ENCODE measurements at regions not wholly inside any gene's neighbourhood (a gene's known extent, or its start where the extent isn't known, plus 50 kb on each side); places are given as distances from the start of the nearest gene placed in this dataset.

DNA sequence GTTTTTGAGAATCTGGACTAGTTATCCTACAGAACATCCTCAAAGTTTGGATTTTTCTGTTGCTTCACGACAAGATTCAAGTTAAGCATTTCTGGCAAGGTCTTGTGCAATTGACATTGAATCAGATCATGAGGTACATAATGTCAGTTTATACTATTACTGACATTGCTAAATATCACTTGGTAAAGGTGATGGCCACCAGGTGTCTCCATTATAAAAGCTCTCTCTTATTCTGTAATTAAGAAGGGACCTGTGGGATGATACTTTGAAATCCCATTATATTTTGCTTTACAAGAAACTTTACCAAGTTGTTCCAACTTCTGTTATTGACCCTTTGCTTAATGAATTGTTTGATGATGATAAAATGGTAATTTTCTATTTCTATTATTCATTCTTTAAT, 131.0 kb upstream of the ASTN2 start (continued):
- TF ChIP-seq, protein P1, sequence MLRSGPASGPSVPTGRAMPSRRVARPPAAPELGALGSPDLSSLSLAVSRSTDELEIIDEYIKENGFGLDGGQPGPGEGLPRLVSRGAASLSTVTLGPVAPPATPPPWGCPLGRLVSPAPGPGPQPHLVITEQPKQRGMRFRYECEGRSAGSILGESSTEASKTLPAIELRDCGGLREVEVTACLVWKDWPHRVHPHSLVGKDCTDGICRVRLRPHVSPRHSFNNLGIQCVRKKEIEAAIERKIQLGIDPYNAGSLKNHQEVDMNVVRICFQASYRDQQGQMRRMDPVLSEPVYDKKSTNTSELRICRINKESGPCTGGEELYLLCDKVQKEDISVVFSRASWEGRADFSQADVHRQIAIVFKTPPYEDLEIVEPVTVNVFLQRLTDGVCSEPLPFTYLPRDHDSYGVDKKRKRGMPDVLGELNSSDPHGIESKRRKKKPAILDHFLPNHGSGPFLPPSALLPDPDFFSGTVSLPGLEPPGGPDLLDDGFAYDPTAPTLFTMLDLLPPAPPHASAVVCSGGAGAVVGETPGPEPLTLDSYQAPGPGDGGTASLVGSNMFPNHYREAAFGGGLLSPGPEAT (IDR thresholded peaks at IDR 0.05; ENCODE audit: low read depth) = no peak
- TF ChIP-seq RUNX3 (IDR thresholded peaks at IDR 0.05; ENCODE audit: low read length) (no peak), SMC3 (IDR thresholded peaks at IDR 0.05; ENCODE audit: borderline replicate concordance, low read length) (no peak)

DNA sequence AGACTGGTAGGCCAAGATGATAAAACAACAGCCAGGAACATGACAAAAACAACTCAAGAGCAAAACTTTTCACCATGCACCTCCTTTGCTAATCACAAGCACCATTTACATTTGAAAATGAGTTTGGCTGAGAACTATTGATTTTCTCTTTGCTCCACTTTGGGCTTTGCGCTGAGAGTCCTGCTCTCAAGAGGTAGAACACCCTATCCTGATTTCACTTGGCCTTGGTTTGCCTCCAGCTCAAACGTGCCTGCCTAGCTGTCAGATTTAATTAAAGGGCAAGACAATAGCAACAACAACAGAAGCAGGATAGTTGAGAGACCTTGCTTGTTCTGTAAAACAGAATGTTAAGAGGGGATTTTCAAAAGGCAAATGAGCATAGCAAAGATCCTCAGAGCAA, 128.2 kb upstream of the ASTN2 start:
- ChIA-PET SMC1A (ENCODE audit: uncharacterized antibody, unreplicated experiment) (no interaction called here), CTCF (no interaction called here), RAD21 (ENCODE audit: unreplicated experiment) (no interaction called here), POLR2A (no interaction called here)
- no peaks in the 10 kb centered on the region for H3K36me3 ChIP-seq (ENCODE audit: control insufficient read depth in 2 of 2, insufficient read depth in 2 of 2, low read length in 1 of 2)
- FAIRE-seq = no peak
- ATAC-seq = no peak
- no peaks in the 10 kb centered on the region for H3K79me2 ChIP-seq (ENCODE audit: control insufficient read depth, insufficient read depth, low read length)
- no peak overlapping the region for H3K4me2 ChIP-seq (ENCODE audit: control insufficient read depth, insufficient read depth)
- H4K20me1 ChIP-seq (ENCODE audit: control insufficient read depth, insufficient read depth) = no peaks in the 10 kb centered on the region
- H3K27ac ChIP-seq (ENCODE audit: control insufficient read depth, insufficient read depth) = no peak overlapping the region
- DNase-seq (ENCODE audit: low read depth, low spot score) = no peak
- 21% methylated on average over 2 of the region's 2 CpGs for WGBS (ENCODE audit: insufficient coverage, insufficient replicate concordance, low lambda C conversion rate, missing lambda C conversion rate)
- TF ChIP-seq MYB (IDR thresholded peaks at IDR 0.05; ENCODE audit: borderline replicate concordance, low read depth, low read length) = no peak
- TF ChIP-seq RFX5 (IDR thresholded peaks at IDR 0.05; ENCODE audit: low read depth, low read length) = no peak
- TF ChIP-seq SMAD1 (IDR thresholded peaks at IDR 0.05; ENCODE audit: low read depth, partially characterized antibody) = no peak
- TF ChIP-seq, protein P2, sequence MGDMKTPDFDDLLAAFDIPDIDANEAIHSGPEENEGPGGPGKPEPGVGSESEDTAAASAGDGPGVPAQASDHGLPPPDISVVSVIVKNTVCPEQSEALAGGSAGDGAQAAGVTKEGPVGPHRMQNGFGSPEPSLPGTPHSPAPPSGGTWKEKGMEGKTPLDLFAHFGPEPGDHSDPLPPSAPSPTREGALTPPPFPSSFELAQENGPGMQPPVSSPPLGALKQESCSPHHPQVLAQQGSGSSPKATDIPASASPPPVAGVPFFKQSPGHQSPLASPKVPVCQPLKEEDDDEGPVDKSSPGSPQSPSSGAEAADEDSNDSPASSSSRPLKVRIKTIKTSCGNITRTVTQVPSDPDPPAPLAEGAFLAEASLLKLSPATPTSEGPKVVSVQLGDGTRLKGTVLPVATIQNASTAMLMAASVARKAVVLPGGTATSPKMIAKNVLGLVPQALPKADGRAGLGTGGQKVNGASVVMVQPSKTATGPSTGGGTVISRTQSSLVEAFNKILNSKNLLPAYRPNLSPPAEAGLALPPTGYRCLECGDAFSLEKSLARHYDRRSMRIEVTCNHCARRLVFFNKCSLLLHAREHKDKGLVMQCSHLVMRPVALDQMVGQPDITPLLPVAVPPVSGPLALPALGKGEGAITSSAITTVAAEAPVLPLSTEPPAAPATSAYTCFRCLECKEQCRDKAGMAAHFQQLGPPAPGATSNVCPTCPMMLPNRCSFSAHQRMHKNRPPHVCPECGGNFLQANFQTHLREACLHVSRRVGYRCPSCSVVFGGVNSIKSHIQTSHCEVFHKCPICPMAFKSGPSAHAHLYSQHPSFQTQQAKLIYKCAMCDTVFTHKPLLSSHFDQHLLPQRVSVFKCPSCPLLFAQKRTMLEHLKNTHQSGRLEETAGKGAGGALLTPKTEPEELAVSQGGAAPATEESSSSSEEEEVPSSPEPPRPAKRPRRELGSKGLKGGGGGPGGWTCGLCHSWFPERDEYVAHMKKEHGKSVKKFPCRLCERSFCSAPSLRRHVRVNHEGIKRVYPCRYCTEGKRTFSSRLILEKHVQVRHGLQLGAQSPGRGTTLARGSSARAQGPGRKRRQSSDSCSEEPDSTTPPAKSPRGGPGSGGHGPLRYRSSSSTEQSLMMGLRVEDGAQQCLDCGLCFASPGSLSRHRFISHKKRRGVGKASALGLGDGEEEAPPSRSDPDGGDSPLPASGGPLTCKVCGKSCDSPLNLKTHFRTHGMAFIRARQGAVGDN (IDR thresholded peaks at IDR 0.05) = no peak
- no peak for TF ChIP-seq NFYA (IDR thresholded peaks at IDR 0.05; ENCODE audit: borderline replicate concordance, low read depth, low read length)
- TF ChIP-seq FOXK2 (IDR thresholded peaks at IDR 0.05) = no peak
- no peak for TF ChIP-seq BCL11A (IDR thresholded peaks at IDR 0.05; ENCODE audit: low read depth, low read length)
- TF ChIP-seq, protein P3, sequence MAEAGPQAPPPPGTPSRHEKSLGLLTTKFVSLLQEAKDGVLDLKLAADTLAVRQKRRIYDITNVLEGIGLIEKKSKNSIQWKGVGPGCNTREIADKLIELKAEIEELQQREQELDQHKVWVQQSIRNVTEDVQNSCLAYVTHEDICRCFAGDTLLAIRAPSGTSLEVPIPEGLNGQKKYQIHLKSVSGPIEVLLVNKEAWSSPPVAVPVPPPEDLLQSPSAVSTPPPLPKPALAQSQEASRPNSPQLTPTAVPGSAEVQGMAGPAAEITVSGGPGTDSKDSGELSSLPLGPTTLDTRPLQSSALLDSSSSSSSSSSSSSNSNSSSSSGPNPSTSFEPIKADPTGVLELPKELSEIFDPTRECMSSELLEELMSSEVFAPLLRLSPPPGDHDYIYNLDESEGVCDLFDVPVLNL (IDR thresholded peaks at IDR 0.05; ENCODE audit: low read depth, low read length) = no peak
- H3K27me3 ChIP-seq (replicated peaks in 1 of 2; ENCODE audit: control insufficient read depth in 2 of 2, insufficient read depth in 2 of 2, low read length in 1 of 2) = no peaks in the 10 kb centered on the region
- H2AFZ ChIP-seq (ENCODE audit: control insufficient read depth, low read depth, low read length) = no peak overlapping the region
- H3K9ac ChIP-seq (ENCODE audit: control insufficient read depth, insufficient read depth, low read length) = no peak overlapping the region
- BruUV-seq (replicated peaks) = no TSS peak
- in situ Hi-C loops (cut with MboI) (no loop called here), intact Hi-C loops (cut with micrococcal nuclease; ENCODE audit: unreplicated experiment) (no loop called here)
- no peak overlapping the region for H3K4me3 ChIP-seq
- no peaks in the 10 kb centered on the region for H3K9me3 ChIP-seq (replicated peaks; ENCODE audit: control insufficient read depth, insufficient read depth, low read length)
- no peaks in the 10 kb centered on the region for H3K4me1 ChIP-seq (ENCODE audit: control insufficient read depth, insufficient read depth, low read length)
